ENCODE measurements at regions not wholly inside any gene's neighbourhood (a gene's known extent, or its start where the extent isn't known, plus 50 kb on each side); places are given as distances from the start of the nearest gene placed in this dataset.

- CTCF ChIA-PET = no interaction called here
- POLR2A ChIA-PET = no interaction called here
These were observed 87.0 kb upstream of the IGF1R start for GRCh38 chr15:98561169-98561941.

- ChIA-PET CTCF (interaction anchor here (0.6 kb wide), 1 partner anchor 129 kb away, joined by 3 read pairs; no protein-coding TSS in a partner anchor), POLR2A (no interaction called here)
These were observed 85.9 kb upstream of the IGF1R start for GRCh38 chr15:98562331-98562937.

- ChIA-PET POLR2A (no interaction called here), CTCF (no interaction called here)
These were observed 82.8 kb upstream of the IGF1R start for GRCh38 chr15:98565566-98565965.

GRCh38 chr15:98567951-98568350 is 80.4 kb upstream of the IGF1R start:
- POLR2A ChIA-PET = no interaction called here

GRCh38 chr15:98568382-98569017 is 79.8 kb upstream of the IGF1R start:
- POLR2A ChIA-PET = no interaction called here

More at GRCh38 chr15:98567951-98568350, 80.4 kb upstream of the IGF1R start:
- CTCF ChIA-PET = no interaction called here

GRCh38 chr15:98570119-98570518 is 78.2 kb upstream of the IGF1R start:
- CTCF ChIA-PET = no interaction called here
- POLR2A ChIA-PET = no interaction called here

More at GRCh38 chr15:98568382-98569017, 79.8 kb upstream of the IGF1R start:
- CTCF ChIA-PET = no interaction called here

- POLR2A ChIA-PET = no interaction called here
These were observed 67.8 kb upstream of the IGF1R start for GRCh38 chr15:98580572-98580971.

GRCh38 chr15:98581715-98582114 is 66.6 kb upstream of the IGF1R start:
- ChIA-PET CTCF (no interaction called here), POLR2A (no interaction called here)

More at GRCh38 chr15:98580572-98580971, 67.8 kb upstream of the IGF1R start:
- CTCF ChIA-PET = no interaction called here

- CTCF ChIA-PET = no interaction called here
These were observed 65.3 kb upstream of the IGF1R start for GRCh38 chr15:98582900-98583554.

GRCh38 chr15:98583771-98584430 is 64.4 kb upstream of the IGF1R start:
- CTCF ChIA-PET = no interaction called here
- POLR2A ChIA-PET = no interaction called here

More at GRCh38 chr15:98582900-98583554, 65.3 kb upstream of the IGF1R start:
- POLR2A ChIA-PET = no interaction called here

- POLR2A ChIA-PET = no interaction called here
- CTCF ChIA-PET = no interaction called here
These were observed 62.3 kb upstream of the IGF1R start for GRCh38 chr15:98586066-98586465.

GRCh38 chr15:98592136-98592535 is 56.2 kb upstream of the IGF1R start:
- ChIA-PET CTCF (no interaction called here), POLR2A (no interaction called here)

GRCh38 chr15:98596131-98596530 is 52.2 kb upstream of the IGF1R start:
- POLR2A ChIA-PET = interaction anchor here (0.7 kb wide), 1 partner anchor 48 kb away, joined by 3 read pairs; no protein-coding TSS in a partner anchor
- CTCF ChIA-PET = no interaction called here

GRCh38 chr15:98596885-98597392 is 51.4 kb upstream of the IGF1R start:
- ChIA-PET POLR2A (no interaction called here), CTCF (no interaction called here)

GRCh38 chr15:98597666-98598065 is 50.7 kb upstream of the IGF1R start:
- POLR2A ChIA-PET = no interaction called here
- CTCF ChIA-PET = no interaction called here

All from activated CD8-positive, alpha-beta memory T cell treated with anti-CD3 and anti-CD28 coated beads for 36 hours (primary cell).